ENCODE measurements at regions not wholly inside any gene's neighbourhood (a gene's known extent, or its start where the extent isn't known, plus 50 kb on each side); places are given as distances from the start of the nearest gene placed in this dataset.

GRCh38 chr5:13427827-13428557 lies 516.5 kb downstream of the DNAH5 start:
- no peak for TF ChIP-seq CTCF (IDR thresholded peaks at IDR 0.05; ENCODE audit: low read depth, low read length)
- Histone ChIP-seq H3K36me3 (no peaks in the 10 kb centered on the region), H3K27ac (no peak overlapping the region), H3K27me3 (ENCODE audit: insufficient read depth, low read depth, severe bottlenecking) (no peaks in the 10 kb centered on the region), H3K4me3 (ENCODE audit: low read depth, low read length) (no peak overlapping the region), H3K9me3 (ENCODE audit: severe bottlenecking) (no peaks in the 10 kb centered on the region)
- DNase-seq = no peak

- no peak for TF ChIP-seq CTCF (IDR thresholded peaks at IDR 0.05; ENCODE audit: low read depth, low read length)
- H3K9me3 ChIP-seq (ENCODE audit: severe bottlenecking) = peaks cover 4% of the 10 kb centered on the region
- DNase-seq = no peak
- no peak overlapping the region for H3K27ac ChIP-seq
- H3K4me3 ChIP-seq (ENCODE audit: low read depth, low read length) = no peak overlapping the region
- no peaks in the 10 kb centered on the region for H3K27me3 ChIP-seq (ENCODE audit: insufficient read depth, low read depth, severe bottlenecking)
- no peaks in the 10 kb centered on the region for H3K36me3 ChIP-seq
Observed at GRCh38 chr5:13412040-13412595, 532.4 kb downstream of the DNAH5 start.

GRCh38 chr5:13408616-13409015 lies 535.9 kb downstream of the DNAH5 start:
- no peak overlapping the region for H3K4me3 ChIP-seq (ENCODE audit: low read depth, low read length)
- no peak overlapping the region for H3K27ac ChIP-seq
- no peak for DNase-seq
- no peaks in the 10 kb centered on the region for H3K27me3 ChIP-seq (ENCODE audit: insufficient read depth, low read depth, severe bottlenecking)
- no peaks in the 10 kb centered on the region for H3K9me3 ChIP-seq (ENCODE audit: severe bottlenecking)
- no peaks in the 10 kb centered on the region for H3K36me3 ChIP-seq
- no peak for TF ChIP-seq CTCF (IDR thresholded peaks at IDR 0.05; ENCODE audit: low read depth, low read length)

- no peak overlapping the region for H3K27ac ChIP-seq
- no peak for DNase-seq
Observed at GRCh38 chr5:13403351-13403750, 541.1 kb downstream of the DNAH5 start.

GRCh38 chr5:13385066-13385465 lies 559.4 kb downstream of the DNAH5 start:
- Histone ChIP-seq H3K36me3 (no peaks in the 10 kb centered on the region), H3K27me3 (ENCODE audit: insufficient read depth, low read depth, severe bottlenecking) (no peaks in the 10 kb centered on the region), H3K9me3 (ENCODE audit: severe bottlenecking) (no peaks in the 10 kb centered on the region), H3K4me3 (ENCODE audit: low read depth, low read length) (no peak overlapping the region), H3K27ac (no peak overlapping the region)
- no peak for TF ChIP-seq CTCF (IDR thresholded peaks at IDR 0.05; ENCODE audit: low read depth, low read length)
- DNase-seq = no peak

More at GRCh38 chr5:13403351-13403750, 541.1 kb downstream of the DNAH5 start:
- Histone ChIP-seq H3K27me3 (ENCODE audit: insufficient read depth, low read depth, severe bottlenecking) (no peaks in the 10 kb centered on the region), H3K36me3 (no peaks in the 10 kb centered on the region), H3K9me3 (ENCODE audit: severe bottlenecking) (no peaks in the 10 kb centered on the region), H3K4me3 (ENCODE audit: low read depth, low read length) (no peak overlapping the region)
- no peak for TF ChIP-seq CTCF (IDR thresholded peaks at IDR 0.05; ENCODE audit: low read depth, low read length)

Data from WERI-Rb-1 (cell line).